Ascending aorta (tissue), 2 donors: ENCODE measurements at regions not wholly inside any gene's neighbourhood (a gene's known extent, or its start where the extent isn't known, plus 50 kb on each side); places are given as distances from the start of the nearest gene placed in this dataset.

Source experiments
- DNase-seq, 2 donors: peaks; one replicate each; pipeline ENCODE4 v3.0.0-alpha.2; 2019; ENCODE audit warnings: low spot score in 2 of 2
- H3K27ac ChIP-seq, 2 donors: fragments of 200-600 bp; sonication (generic); one replicate each; pipeline ENCODE4 v1.5.1; 2016 to 2017; ENCODE audit warnings: mild to moderate bottlenecking in 1 of 2
- H3K27me3 ChIP-seq: fragments of 200-600 bp; sonication (generic); one replicate; pipeline ENCODE4 v1.5.1; 2017
- H3K36me3 ChIP-seq, 2 donors: fragments of 200-600 bp; sonication (generic); one replicate each; pipeline ENCODE4 v1.5.1; 2016
- H3K4me1 ChIP-seq, 2 donors: fragments of 200-600 bp; sonication (generic); one replicate each; pipeline ENCODE4 v1.5.1; 2016 to 2017; ENCODE audit warnings: mild to moderate bottlenecking in 1 of 2
- H3K4me3 ChIP-seq, 2 donors: fragments of 200-600 bp; sonication (generic); one replicate each; pipeline ENCODE4 v1.5.1; 2016 to 2017; ENCODE audit warnings: mild to moderate bottlenecking in 1 of 2
- H3K9me3 ChIP-seq, 2 donors: fragments of 200-600 bp; sonication (generic); one replicate each; pipeline ENCODE4 v1.5.1; 2016
- intact Hi-C: fragments of 100-400 bp; cut with DNase I; formaldehyde crosslinking; loops from one replicate; pipeline ENCODE4 v1.15.1; 2023
- TF ChIP-seq, protein P1 (sequence below), 3 experiments: fragments of 200-600 bp in 2 of 3; fragments of 450-650 bp in 1 of 3; sonication (generic) in 2 of 3; IDR thresholded peaks; one replicate each; pipeline ENCODE4 v1.5.1; 2016 to 2019; ENCODE audit warnings: antibody characterized with exemption in 3 of 3, mild to moderate bottlenecking in 1 of 3, moderate library complexity in 1 of 3

GRCh38 chr9:22342491-22343217 lies 104.0 kb upstream of the DMRTA1 start:
- no peak for DNase-seq
- intact Hi-C loops: no loop called here

DNA sequence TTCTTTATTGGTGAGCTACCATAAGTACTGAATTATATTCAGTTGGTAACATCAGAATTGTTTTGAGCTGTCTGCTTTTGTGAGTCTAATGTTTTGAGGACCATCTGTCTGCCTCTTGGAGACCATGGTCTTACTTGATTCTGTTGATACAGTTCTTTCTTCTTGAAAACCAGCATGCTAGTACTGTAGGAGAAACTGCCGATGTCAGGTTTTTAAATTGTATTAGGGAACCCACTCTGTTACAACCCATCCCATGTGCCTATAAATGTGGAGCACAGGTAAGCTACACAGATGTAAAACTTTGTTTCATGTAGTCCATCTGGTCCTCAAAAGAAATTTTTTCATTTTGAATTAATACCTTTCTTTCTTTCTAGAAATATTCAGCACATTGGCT lies 103.4 kb upstream of the DMRTA1 start:
- TF ChIP-seq, protein P1, sequence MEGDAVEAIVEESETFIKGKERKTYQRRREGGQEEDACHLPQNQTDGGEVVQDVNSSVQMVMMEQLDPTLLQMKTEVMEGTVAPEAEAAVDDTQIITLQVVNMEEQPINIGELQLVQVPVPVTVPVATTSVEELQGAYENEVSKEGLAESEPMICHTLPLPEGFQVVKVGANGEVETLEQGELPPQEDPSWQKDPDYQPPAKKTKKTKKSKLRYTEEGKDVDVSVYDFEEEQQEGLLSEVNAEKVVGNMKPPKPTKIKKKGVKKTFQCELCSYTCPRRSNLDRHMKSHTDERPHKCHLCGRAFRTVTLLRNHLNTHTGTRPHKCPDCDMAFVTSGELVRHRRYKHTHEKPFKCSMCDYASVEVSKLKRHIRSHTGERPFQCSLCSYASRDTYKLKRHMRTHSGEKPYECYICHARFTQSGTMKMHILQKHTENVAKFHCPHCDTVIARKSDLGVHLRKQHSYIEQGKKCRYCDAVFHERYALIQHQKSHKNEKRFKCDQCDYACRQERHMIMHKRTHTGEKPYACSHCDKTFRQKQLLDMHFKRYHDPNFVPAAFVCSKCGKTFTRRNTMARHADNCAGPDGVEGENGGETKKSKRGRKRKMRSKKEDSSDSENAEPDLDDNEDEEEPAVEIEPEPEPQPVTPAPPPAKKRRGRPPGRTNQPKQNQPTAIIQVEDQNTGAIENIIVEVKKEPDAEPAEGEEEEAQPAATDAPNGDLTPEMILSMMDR (IDR thresholded peaks at IDR 0.05): no peak
- intact Hi-C loops: no loop called here

More at GRCh38 chr9:22342491-22343217, 104.0 kb upstream of the DMRTA1 start:
- TF ChIP-seq, protein P1 (IDR thresholded peaks at IDR 0.05): no peak
- Histone ChIP-seq H3K36me3 (no peaks in the 10 kb centered on the region), H3K4me3 (no peak overlapping the region), H3K27ac (no peak overlapping the region), H3K4me1 (no peaks in the 10 kb centered on the region), H3K27me3 (no peaks in the 10 kb centered on the region), H3K9me3 (no peaks in the 10 kb centered on the region)

GRCh38 chr9:22354699-22355384 lies 91.8 kb upstream of the DMRTA1 start:
- no peak for DNase-seq
- intact Hi-C loops: no loop called here
- TF ChIP-seq, protein P1 (IDR thresholded peaks at IDR 0.05): no peak
- Histone ChIP-seq H3K27ac (no peak overlapping the region), H3K36me3 (no peaks in the 10 kb centered on the region), H3K27me3 (no peaks in the 10 kb centered on the region), H3K9me3 (peaks cover 0 to 3% of the 10 kb centered on the region in 2 donors), H3K4me1 (no peaks in the 10 kb centered on the region), H3K4me3 (no peak overlapping the region)

More for the DNA sequence above, 103.4 kb upstream of the DMRTA1 start:
- DNase-seq: no peak
- Histone ChIP-seq H3K4me3 (no peak overlapping the region), H3K36me3 (no peaks in the 10 kb centered on the region), H3K4me1 (no peaks in the 10 kb centered on the region), H3K9me3 (no peaks in the 10 kb centered on the region), H3K27ac (no peak overlapping the region), H3K27me3 (no peaks in the 10 kb centered on the region)

DNA sequence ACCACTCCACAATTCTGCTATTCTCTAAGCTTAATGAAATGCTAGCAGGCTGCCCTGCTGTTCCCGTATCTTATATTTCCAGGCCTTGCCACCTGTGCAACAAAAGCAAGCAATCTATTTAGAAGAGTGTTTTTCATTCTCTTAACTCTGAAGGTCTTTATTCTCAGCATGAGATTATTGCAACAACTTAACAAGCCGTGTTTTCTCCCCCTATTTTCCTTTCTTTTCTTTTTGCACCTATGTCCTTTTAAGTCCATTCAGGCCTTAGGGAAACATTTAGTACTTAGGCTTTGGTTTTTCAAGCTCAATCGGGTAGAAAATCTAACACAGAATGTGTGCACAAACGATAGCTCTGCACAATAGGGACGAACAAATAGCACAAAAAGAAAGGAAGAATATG lies 89.6 kb upstream of the DMRTA1 start:
- intact Hi-C loops: no loop called here
- H3K27me3 ChIP-seq: no peaks in the 10 kb centered on the region
- H3K27ac ChIP-seq: no peak overlapping the region
- TF ChIP-seq, protein P1 (IDR thresholded peaks at IDR 0.05): no peak
- H3K4me1 ChIP-seq: no peaks in the 10 kb centered on the region
- peaks cover 0 to 3% of the 10 kb centered on the region in 2 donors for H3K9me3 ChIP-seq
- DNase-seq: no peak
- H3K36me3 ChIP-seq: no peaks in the 10 kb centered on the region
- no peak overlapping the region for H3K4me3 ChIP-seq

DNA sequence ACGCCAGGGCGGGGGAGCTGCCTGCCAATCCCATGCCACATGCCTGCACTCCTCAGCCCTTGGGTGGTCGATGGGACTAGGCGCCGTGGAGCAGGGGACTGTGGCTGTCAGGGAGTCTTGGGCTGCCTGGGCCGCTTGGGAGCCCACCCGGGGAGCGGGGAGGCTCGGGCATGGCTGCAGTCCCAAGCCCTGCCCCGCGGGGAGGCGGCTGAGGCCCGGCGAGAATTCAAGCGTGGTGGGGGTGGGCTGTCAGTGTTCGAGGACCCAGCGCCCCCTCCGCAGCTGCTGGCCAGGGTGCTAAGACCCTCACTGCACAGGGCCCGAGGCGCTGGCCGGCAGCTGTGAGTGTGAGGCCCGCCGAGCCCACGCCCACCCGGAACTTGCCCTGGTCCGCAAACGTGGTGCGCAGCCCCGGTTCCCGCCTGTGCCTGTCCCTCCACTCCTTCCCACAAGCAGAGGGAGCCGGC lies 83.2 kb upstream of the DMRTA1 start:
- Histone ChIP-seq H3K27ac (no peak overlapping the region), H3K4me3 (no peak overlapping the region), H3K4me1 (no peaks in the 10 kb centered on the region), H3K9me3 (no peaks in the 10 kb centered on the region), H3K27me3 (no peaks in the 10 kb centered on the region), H3K36me3 (no peaks in the 10 kb centered on the region)
- intact Hi-C loops: no loop called here
- no peak for DNase-seq
- TF ChIP-seq, protein P1 (IDR thresholded peaks at IDR 0.05): no peak
